Stimulated activated CD8-positive, alpha-beta memory T cell treated with anti-CD3 and anti-CD28 coated beads, Interleukin-15, amount 100 ng/mL, for 48 hours (primary cell): ENCODE measurements at regions not wholly inside any gene's neighbourhood (a gene's known extent, or its start where the extent isn't known, plus 50 kb on each side); places are given as distances from the start of the nearest gene placed in this dataset.
"Not testable (repeated sequence)": the region's sequence is repeated elsewhere in the genome, so short reads cannot be mapped to it uniquely, and the experiment has no call there.

Source experiments
- DNase-seq, 2 donors: peaks; one replicate each; pipeline ENCODE4 v3.0.0-alpha.2; 2020; ENCODE audit warnings: low read depth in 2 of 2

DNA sequence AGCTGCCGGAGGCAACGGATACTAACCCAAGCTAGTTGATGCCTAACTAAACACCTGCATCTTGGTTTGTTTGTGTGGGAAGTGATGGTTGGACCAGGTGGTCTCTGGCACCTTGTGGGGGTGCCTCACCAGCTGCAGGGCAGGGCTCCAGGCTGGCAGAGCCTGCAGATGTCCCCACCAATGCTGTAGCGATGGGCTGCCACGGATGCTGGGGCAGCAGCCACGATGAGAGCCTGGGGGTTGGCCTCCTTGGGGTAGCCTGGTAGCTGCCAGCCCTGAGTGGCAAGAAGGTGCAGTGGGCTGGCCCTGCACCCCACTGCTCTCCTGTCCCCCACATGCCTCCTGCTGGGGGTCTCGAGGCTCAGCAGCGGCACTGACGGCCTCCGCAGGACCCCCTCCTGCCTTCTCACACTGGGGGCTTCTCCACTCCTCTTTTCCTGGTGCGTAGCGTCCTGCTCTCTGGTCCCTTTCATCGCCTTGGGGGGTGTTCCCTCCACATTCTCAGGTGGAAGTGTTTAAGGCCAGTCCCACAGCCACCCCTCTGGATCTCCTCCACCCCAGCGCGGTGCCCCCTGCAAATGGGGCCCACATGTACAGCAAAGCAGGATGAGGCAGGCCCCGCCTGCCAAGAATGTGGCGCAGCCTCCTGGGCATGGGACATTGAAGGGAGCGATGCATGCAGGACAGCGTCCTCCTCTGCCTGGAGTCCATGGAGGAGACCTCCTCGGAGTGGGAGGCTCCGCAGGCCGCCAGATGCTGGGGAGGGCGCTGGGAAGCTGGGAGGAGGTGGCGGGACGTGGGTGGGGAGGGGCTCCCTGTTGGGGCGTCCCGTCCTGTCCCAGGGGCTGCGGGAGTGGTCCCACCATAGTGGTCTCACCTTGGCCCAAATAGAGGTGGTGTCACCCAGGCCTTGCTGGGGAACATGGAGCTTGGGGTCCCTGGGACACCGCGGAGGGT lies 173.1 kb downstream of the ASB1 start:
- no peak for DNase-seq

GRCh38 chr2:238600506-238601432 lies 174.0 kb downstream of the ASB1 start:
- DNase-seq = no peak

GRCh38 chr2:238601433-238602222 lies 174.9 kb downstream of the ASB1 start:
- DNase-seq = no peak

- no peak for DNase-seq
Observed at GRCh38 chr2:238602223-238602960, 175.7 kb downstream of the ASB1 start.

- no peak for DNase-seq
Observed at GRCh38 chr2:238603596-238603995, 176.9 kb downstream of the ASB1 start.

GRCh38 chr2:238606311-238606710 lies 179.6 kb downstream of the ASB1 start:
- DNase-seq = no peak

DNA sequence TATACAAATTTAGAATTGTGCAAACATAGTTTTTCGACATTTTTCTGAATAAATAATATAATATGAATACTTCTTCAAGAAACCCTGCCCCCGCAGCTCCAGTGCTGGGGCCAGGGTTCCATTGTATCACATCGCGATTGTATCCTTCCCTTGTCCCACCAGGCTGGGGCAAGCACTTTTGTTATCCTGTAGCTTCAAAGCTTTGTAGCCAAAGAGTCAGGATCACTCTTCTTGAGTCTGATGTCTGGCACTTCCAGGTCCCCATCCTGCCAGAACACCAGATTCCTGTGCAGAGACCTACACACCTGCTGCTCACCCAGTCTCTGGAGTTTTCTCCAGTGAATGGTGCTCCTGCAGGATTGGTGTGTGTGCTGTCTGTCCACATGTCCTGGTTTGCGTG lies 186.9 kb downstream of the ASB1 start:
- DNase-seq = no peak

DNA sequence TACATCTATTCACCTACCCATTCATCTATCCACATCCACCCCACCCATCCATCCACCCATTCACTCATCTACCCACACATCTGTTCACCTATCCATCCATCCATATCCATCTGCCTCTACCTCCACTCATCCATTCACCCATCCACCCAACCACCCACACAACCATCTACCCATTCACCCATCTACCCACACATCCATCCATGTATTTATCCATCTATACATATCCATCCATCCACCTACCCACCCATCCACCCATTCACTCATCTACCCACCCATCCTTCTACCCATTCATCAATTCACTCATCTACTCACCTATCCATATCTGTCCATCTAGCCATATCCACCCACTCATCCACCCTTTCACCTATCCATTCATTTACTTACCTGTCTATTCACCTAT lies 187.6 kb downstream of the ASB1 start:
- no peak for DNase-seq

DNA sequence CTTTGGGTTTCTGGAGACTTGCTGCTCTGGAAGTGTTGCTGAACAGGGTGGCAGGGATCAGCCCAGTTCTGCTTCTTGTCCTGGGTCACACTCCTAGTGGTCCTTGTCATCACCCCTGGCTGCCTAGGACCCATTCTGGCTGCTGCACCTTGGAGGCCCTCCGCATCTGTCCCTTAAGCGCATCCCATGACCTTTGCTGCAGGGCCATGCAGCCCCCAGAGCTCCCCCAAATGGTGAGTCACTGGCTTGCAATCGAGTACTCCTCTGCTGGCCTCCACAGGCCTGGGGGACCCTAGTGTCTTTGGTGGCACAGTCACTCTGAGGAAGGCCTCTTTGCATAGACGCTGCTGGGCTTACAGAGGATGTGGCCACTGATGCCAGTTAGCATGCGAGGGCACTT lies 188.5 kb downstream of the ASB1 start:
- DNase-seq = no peak

GRCh38 chr2:238616681-238617080 lies 190.0 kb downstream of the ASB1 start:
- DNase-seq = no peak

GRCh38 chr2:238618494-238619283 lies 192.0 kb downstream of the ASB1 start:
- not testable (repeated sequence) for DNase-seq

DNA sequence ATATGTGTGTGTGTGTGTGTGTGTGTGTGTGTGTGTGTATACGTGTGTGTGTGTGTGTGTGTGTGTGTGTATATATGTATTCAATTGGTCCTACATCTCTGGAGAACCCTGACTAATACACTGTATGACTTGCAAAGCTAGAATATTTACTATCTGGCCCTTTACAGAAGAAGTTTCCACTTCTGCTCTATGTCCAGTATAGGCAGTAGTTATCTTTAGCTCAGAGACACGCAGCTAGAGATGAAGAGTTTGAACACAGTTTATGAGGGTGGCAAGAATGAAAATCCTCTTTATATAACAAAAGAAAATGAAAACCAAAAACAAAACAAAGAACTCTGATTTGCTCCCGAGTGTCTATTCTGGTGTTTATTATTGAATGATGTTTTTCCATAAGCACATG lies 201.2 kb downstream of the ASB1 start:
- no peak for DNase-seq

- no peak for DNase-seq
Observed at GRCh38 chr2:238629064-238629463, 202.3 kb downstream of the ASB1 start.

GRCh38 chr2:238631491-238632180 lies 204.9 kb downstream of the ASB1 start:
- no peak for DNase-seq

GRCh38 chr2:238632181-238633060 lies 205.7 kb downstream of the ASB1 start:
- DNase-seq = no peak

- no peak for DNase-seq
Observed at GRCh38 chr2:238633426-238634328, 206.9 kb downstream of the ASB1 start.

GRCh38 chr2:238634701-238635357 lies 208.1 kb downstream of the ASB1 start:
- DNase-seq = no peak
